Ovary (tissue), 7 donors: ENCODE measurements at regions not wholly inside any gene's neighbourhood (a gene's known extent, or its start where the extent isn't known, plus 50 kb on each side); places are given as distances from the start of the nearest gene placed in this dataset.

Experiments used
- DNase-seq, 5 donors: peaks; one replicate each; pipeline ENCODE4 v3.0.0-alpha.2; 2019 to 2020
- H3K27ac ChIP-seq, 2 donors: fragments of 200-600 bp; one replicate each; pipeline versions ENCODE4 v1.5.1 to v1.8.0; 2019 to 2022
- H3K27me3 ChIP-seq: fragments of 200-600 bp; one replicate; pipeline ENCODE4 v1.8.0; 2022
- H3K36me3 ChIP-seq: fragments of 200-600 bp; sonication (generic); one replicate; pipeline ENCODE4 v1.5.1; 2019
- H3K4me1 ChIP-seq: one replicate; pipeline ENCODE4 v1.8.1; 2013; ENCODE audit warnings: mild to moderate bottlenecking, moderate library complexity; ENCODE audit not compliant: insufficient read depth
- H3K4me3 ChIP-seq: fragments of 200-600 bp; sonication (generic); one replicate; pipeline ENCODE4 v1.5.1; 2017
- H3K9me3 ChIP-seq, 2 donors: fragments of 200-600 bp in 1 of 2; sonication (generic) in 1 of 2; one replicate each; pipeline versions ENCODE4 v1.5.1 to v1.8.1; 2013 to 2019; ENCODE audit warnings: mild to moderate bottlenecking in 1 of 2, moderate library complexity in 1 of 2
- CTCF ChIP-seq, 3 donors: fragments of 450-650 bp in 2 of 3; fragments of 200-600 bp in 1 of 3; IDR thresholded peaks; one replicate each; pipeline versions ENCODE4 v1.5.1 to v1.8.0; 2016 to 2022; ENCODE audit warnings: antibody characterized with exemption in 3 of 3, mild to moderate bottlenecking in 1 of 3
- EP300 ChIP-seq: sonication (generic); formaldehyde crosslinking; IDR thresholded peaks from one replicate; pipeline ENCODE4 v1.6.1; 2017; ENCODE audit warnings: antibody characterized with exemption
- POLR2A ChIP-seq: fragments of 450-650 bp; IDR thresholded peaks from one replicate; pipeline ENCODE4 v1.6.1; 2017; ENCODE audit warnings: antibody characterized with exemption, mild to moderate bottlenecking, moderate library complexity
- WGBS, 3 donors: extraction: QIAGEN DNeasy Blood & Tissue Kit in 1 of 3; methylation state at CpG; one replicate each; pipeline versions ENCODE4 v1.1.5 to v1.1.7; 2013 to 2017; 5-methylcytosine and 5-hydroxymethylcytosine counted together
- intact Hi-C, 4 donors: fragments of 100-400 bp; cut with DNase I; formaldehyde crosslinking; loops; one replicate each; pipeline versions ENCODE4 v1.11.0 to v1.15.1; 2022 to 2023
- donor health status: DM: no; HTN: no; CAD: no; lungs with moderate emphysema.
- donor health status: DM: no; HTN: no; CAD: no.
- donor health status: Bipolar disorder and iron deficiency.
- donor health status: DM: no; HTN: no; CAD: no.
- donor health status: DM: yes; HTN: yes; CAD: no.

DNA sequence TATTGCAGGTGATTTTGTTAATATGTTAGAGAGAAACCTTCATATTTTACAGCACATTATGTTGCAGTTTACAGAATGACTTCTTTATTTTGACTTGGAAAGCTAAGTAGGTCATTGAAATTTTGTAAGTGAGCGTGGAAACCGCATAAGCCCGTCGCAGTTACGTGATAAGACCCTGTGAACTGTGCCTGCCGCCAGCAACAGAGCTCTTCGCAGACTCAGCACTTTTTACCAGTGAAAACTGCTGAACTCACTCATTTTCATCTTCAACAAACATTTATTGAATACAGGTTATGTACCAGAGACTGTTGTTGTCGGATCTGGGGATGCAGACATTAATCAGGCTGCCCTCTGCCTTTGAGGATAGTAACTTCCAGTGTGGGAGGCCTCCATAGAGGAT lies 355.7 kb downstream of the HS3ST1 start:
- 13 to 31% (median 17%) methylated on average over 8 of the region's 8 CpGs for WGBS, 3 donors
- intact Hi-C loops, result loop anchor here in 3 of 4 donors (5.0 to 10.0 kb wide), 2 partner anchors 352 to 354 kb away; partner anchors contain the start of gene HS3ST1 (in 3 of the 3)
- Histone ChIP-seq H3K27ac (peak overlapping the region in 1 of 2 donors; percentile 73), H3K36me3 (no peaks in the 10 kb centered on the region), H3K27me3 (no peaks in the 10 kb centered on the region), H3K9me3 (no peaks in the 10 kb centered on the region), H3K4me3 (no peak overlapping the region), H3K4me1 (peaks cover 14% of the 10 kb centered on the region)
- TF ChIP-seq POLR2A, result no peak
- TF ChIP-seq EP300, result no peak
- TF ChIP-seq CTCF (IDR thresholded peaks at IDR 0.05), result no peak
- DNase-seq, result peak; percentile 30 to 63 (median 45)

DNA sequence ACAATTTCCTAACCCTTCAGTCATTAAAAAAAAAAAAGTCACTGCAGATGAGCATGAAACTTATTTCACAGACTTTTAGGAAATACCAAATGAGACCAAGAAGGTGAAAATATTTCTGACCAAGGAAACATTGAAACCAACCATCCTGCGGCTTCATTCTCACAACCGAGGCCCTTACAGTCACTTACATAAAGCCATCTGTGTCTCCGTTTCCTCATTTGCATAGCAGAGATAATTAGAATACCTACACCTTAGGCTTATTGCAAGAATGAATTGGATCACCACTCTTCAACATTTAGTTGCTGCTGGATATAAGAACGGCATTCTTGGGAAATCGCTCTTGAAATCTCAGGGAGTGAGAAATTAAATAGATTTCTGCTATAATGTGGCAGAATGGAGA lies 356.2 kb downstream of the HS3ST1 start:
- no peaks in the 10 kb centered on the region for H3K27me3 ChIP-seq
- no peak for DNase-seq
- 84 to 91% (median 85%) methylated on average over 5 of the region's 5 CpGs for WGBS, 3 donors
- H3K9me3 ChIP-seq, result no peaks in the 10 kb centered on the region
- no peak overlapping the region for H3K27ac ChIP-seq
- no peaks in the 10 kb centered on the region for H3K36me3 ChIP-seq
- TF ChIP-seq CTCF (IDR thresholded peaks at IDR 0.05), result no peak
- H3K4me3 ChIP-seq, result no peak overlapping the region
- peaks cover 14% of the 10 kb centered on the region for H3K4me1 ChIP-seq
- intact Hi-C loops, result loop anchor here in 3 of 4 donors (5.0 to 10.0 kb wide), 2 partner anchors 352 to 355 kb away; partner anchors contain the start of gene HS3ST1 (in 3 of the 3)

DNA sequence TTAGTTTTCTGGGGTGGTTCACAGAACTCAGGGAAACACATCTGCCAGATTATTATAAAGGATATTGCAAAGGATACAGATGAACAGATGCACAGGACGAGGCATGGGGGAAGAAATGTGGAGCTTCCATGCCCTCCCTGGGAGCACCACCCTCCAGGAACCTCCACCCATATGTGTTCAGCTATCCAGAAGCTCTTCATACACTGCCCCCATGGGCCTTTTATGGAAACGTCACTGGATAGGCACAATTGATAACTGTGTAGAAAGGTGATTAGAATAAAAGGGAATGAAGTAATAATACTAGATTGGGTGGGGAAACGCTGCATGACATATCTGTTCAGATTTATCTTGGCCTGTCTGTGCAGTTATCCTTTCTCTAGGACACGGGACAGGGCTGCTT lies 357.9 kb downstream of the HS3ST1 start:
- 73 to 75% (median 74%) methylated on average over 4 of the region's 4 CpGs for WGBS, 3 donors
- DNase-seq, result no peak
- no peak overlapping the region for H3K4me3 ChIP-seq
- no peaks in the 10 kb centered on the region for H3K9me3 ChIP-seq
- H3K27ac ChIP-seq, result no peak overlapping the region
- intact Hi-C loops, result loop anchor here in 3 of 4 donors (5.0 to 10.0 kb wide), 2 partner anchors 354 to 356 kb away; partner anchors contain the start of gene HS3ST1 (in 3 of the 3)
- peaks cover 14% of the 10 kb centered on the region for H3K4me1 ChIP-seq
- no peak for TF ChIP-seq EP300
- no peak for TF ChIP-seq POLR2A
- no peak for TF ChIP-seq CTCF (IDR thresholded peaks at IDR 0.05)
- no peaks in the 10 kb centered on the region for H3K36me3 ChIP-seq
- H3K27me3 ChIP-seq, result no peaks in the 10 kb centered on the region

DNA sequence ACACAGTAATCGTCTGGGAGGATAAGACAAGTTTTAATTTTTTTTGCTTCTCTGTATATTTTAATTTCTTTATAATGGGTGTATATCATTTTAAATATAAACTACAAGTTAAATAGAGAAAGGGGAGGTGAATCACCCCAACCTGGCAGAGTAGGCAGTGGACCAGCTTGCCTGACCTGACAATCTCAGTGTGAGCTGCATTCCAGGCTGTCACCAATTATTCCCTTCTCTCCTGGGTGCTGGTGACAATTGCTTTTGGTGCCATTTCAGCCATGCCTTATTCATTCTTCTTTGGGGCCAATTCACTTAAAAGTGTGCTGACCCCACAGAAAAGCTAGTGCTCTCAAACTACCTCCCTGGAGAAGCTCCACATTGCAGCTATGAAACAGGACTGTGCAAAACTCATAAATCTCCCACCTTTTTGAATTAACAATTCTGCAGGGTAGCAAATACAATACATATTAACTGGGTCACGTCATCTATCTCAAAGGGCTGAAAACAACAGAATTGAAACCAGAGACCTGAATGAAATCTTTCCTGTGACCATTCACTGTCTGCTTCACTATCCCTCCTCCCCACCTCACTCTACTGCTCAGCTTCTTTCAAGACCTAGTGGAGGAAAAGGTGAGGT lies 359.0 kb downstream of the HS3ST1 start:
- TF ChIP-seq EP300 (no peak), CTCF (IDR thresholded peaks at IDR 0.05) (no peak), POLR2A (no peak)
- Histone ChIP-seq H3K27ac (no peak overlapping the region), H3K9me3 (no peaks in the 10 kb centered on the region), H3K36me3 (no peaks in the 10 kb centered on the region), H3K27me3 (no peaks in the 10 kb centered on the region), H3K4me3 (no peak overlapping the region), H3K4me1 (peaks cover 14% of the 10 kb centered on the region)
- intact Hi-C loops, result loop anchor here in 3 of 4 donors (5.0 to 10.0 kb wide), 2 partner anchors 355 to 358 kb away; partner anchors contain the start of gene HS3ST1 (in 3 of the 3)
- no peak for DNase-seq
- 55 to 75% (median 67%) methylated on average over 2 of the region's 2 CpGs for WGBS, 3 donors
